Transverse colon (tissue), 4 donors: ENCODE measurements at regions not wholly inside any gene's neighbourhood (a gene's known extent, or its start where the extent isn't known, plus 50 kb on each side); places are given as distances from the start of the nearest gene placed in this dataset.

ENCODE experiments used
- DNase-seq: peaks from one replicate; pipeline ENCODE4 v3.0.0-alpha.2; 2019
- H3K27ac ChIP-seq, 4 donors: fragments of 200-600 bp; sonication (generic); 2 replicates each; pipeline ENCODE4 v1.5.1; 2016 to 2018; ENCODE audit warnings: inconsistent platforms in 4 of 4
- H3K27me3 ChIP-seq: fragments of 200-600 bp; sonication (generic); 2 replicates; pipeline ENCODE4 v1.5.1; 2017; ENCODE audit warnings: inconsistent platforms
- H3K36me3 ChIP-seq, 4 donors: fragments of 200-600 bp; sonication (generic); 2 replicates each; pipeline ENCODE4 v1.5.1; 2017 to 2019; ENCODE audit warnings: inconsistent platforms in 4 of 4
- H3K4me1 ChIP-seq, 4 donors: fragments of 200-600 bp; sonication (generic); 2 replicates each; pipeline ENCODE4 v1.5.1; 2017 to 2020; ENCODE audit warnings: inconsistent platforms in 4 of 4
- H3K4me3 ChIP-seq, 4 donors: fragments of 200-600 bp; sonication (generic); 1 replicate in 1 of 4; 2 replicates in 3 of 4; pipeline versions ENCODE4 v1.5.1 to v1.6.1; 2017 to 2019; ENCODE audit warnings: inconsistent platforms in 4 of 4
- H3K9me3 ChIP-seq, 2 donors: fragments of 200-600 bp; sonication (generic); 2 replicates each; pipeline ENCODE4 v1.5.1; 2017 to 2019; ENCODE audit warnings: inconsistent platforms in 2 of 2
- EP300 ChIP-seq: sonication (generic); formaldehyde crosslinking; IDR thresholded peaks from one replicate; pipeline ENCODE4 v1.6.1; 2017; ENCODE audit warnings: antibody characterized with exemption, low read depth
- POLR2A ChIP-seq: fragments of 450-650 bp; IDR thresholded peaks from one replicate; pipeline ENCODE4 v1.6.1; 2016; ENCODE audit warnings: antibody characterized with exemption, mild to moderate bottlenecking, moderate library complexity
- POLR2AphosphoS5 ChIP-seq, 3 donors: sonication (generic); formaldehyde crosslinking; IDR thresholded peaks; one replicate each; pipeline ENCODE4 v1.6.1; 2016; ENCODE audit warnings: antibody characterized with exemption in 3 of 3
- WGBS, 2 donors: methylation state at CpG; one replicate each; pipeline ENCODE4 v1.1.5; 2018; ENCODE audit warnings: low coverage in 1 of 2; 5-methylcytosine and 5-hydroxymethylcytosine counted together
- in situ Hi-C, 4 donors: fragments of 200-750 bp; cut with MboI; loops; one replicate each; pipeline versions ENCODE4 v1.15.0 to v1.15.1; 2017; ENCODE audit warnings: low sequenced_read_pairs in 3 of 4, low pct_ligation_motif_present in 1 of 4, low pct_unique_long_range_greater_than_20kb in 1 of 4
- intact Hi-C: fragments of 100-400 bp; cut with DNase I; formaldehyde crosslinking; loops from one replicate; pipeline ENCODE4 v1.15.1; 2023; ENCODE audit warnings: low total_unique reads
- TF ChIP-seq, protein P1 (sequence below), 5 experiments: fragments of 200-600 bp in 3 of 5; fragments of 450-650 bp in 2 of 5; sonication (generic) in 3 of 5; IDR thresholded peaks; 1 replicate in 2 of 5; 2 replicates in 3 of 5; pipeline ENCODE4 v1.5.1; 2016 to 2017; ENCODE audit warnings: antibody characterized with exemption in 5 of 5, inconsistent platforms in 3 of 5, mild to moderate bottlenecking in 2 of 5, moderate library complexity in 1 of 5

DNA sequence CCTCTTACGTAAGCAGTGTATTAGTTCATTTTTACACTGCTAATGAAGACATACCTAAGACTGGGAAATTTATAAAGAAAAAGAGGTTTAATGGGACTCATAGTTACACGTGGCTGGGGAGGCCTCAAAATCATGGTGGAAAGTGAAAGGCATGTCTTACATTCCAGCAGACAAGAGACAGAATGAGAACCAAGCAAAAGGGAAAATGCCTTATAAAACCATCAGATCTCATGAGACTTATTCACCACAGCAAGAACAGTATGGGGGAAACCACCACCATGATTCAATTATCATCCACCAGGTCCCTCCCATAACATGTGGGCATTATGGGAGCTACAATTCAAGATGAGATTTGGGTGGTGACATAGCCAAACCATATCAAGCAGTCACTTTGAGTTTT, 126.3 kb upstream of the CXCL12 start:
- no peaks in the 10 kb centered on the region for H3K36me3 ChIP-seq
- in situ Hi-C loops = no loop called here

DNA sequence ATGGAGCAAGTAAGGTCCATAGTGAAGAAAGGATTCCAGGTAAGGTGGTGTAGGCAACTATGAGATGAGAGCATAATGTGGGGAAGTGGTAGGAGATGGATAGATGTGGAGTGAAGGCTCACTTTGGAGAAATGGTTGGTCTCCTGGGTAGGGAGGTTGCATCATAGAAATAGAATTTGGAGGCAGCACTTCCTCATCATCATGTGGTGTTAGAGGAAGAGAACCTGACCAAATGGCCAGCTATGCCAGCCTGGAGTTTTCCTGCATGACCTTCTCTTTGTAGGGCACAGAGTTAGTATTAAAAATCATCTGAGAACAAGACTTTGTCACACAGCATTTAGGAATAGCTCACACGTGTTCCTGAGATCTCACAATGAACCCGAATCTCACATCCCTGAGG, 126.7 kb upstream of the CXCL12 start:
- 86% methylated on average over 2 of the region's 2 CpGs; no CpG with 5 or more reads in 1 of the 2 donors for WGBS, 2 donors
- no peak for DNase-seq
- in situ Hi-C loops = no loop called here

More for the DNA sequence above, 126.3 kb upstream of the CXCL12 start:
- Histone ChIP-seq H3K27ac (no peak overlapping the region), H3K27me3 (no peaks in the 10 kb centered on the region), H3K4me1 (peaks cover 0 to 6% (median 0%) of the 10 kb centered on the region in 4 donors), H3K9me3 (no peaks in the 10 kb centered on the region), H3K4me3 (no peak overlapping the region)
- WGBS, 2 donors = 78 to 80% methylated on average over 2 of the region's 2 CpGs
- intact Hi-C loops = no loop called here
- DNase-seq = no peak
- TF ChIP-seq POLR2AphosphoS5 (IDR thresholded peaks at IDR 0.05) (no peak), EP300 (no peak), POLR2A (no peak)
- TF ChIP-seq, protein P1, sequence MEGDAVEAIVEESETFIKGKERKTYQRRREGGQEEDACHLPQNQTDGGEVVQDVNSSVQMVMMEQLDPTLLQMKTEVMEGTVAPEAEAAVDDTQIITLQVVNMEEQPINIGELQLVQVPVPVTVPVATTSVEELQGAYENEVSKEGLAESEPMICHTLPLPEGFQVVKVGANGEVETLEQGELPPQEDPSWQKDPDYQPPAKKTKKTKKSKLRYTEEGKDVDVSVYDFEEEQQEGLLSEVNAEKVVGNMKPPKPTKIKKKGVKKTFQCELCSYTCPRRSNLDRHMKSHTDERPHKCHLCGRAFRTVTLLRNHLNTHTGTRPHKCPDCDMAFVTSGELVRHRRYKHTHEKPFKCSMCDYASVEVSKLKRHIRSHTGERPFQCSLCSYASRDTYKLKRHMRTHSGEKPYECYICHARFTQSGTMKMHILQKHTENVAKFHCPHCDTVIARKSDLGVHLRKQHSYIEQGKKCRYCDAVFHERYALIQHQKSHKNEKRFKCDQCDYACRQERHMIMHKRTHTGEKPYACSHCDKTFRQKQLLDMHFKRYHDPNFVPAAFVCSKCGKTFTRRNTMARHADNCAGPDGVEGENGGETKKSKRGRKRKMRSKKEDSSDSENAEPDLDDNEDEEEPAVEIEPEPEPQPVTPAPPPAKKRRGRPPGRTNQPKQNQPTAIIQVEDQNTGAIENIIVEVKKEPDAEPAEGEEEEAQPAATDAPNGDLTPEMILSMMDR (IDR thresholded peaks at IDR 0.05) = no peak

DNA sequence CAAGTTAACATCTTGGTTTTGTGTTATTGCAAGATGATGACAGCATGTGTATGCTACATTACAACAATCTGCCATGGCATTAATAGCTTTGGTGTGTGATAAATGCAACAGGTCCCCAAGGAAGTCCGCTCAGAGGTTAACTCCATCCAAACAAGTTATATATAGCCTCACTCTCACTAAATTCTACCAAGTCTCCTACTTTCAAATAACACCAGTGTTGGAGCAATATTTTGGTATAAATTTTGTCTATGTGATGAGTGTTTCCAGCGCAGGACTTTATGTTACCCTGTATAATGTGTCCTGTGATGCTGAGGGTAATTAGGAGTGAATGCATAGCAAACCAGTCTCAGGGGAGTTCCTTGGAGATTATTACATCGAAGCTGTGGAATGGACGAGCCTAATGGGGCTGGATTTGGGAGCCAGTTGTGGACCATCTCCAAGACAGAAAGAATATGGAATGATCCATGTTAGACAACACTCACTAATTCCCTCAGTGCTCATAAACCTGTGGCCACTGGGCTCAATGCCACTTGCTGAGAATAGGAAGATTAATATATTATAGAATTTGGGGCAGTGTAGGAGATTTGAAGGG, 127.6 kb upstream of the CXCL12 start:
- Histone ChIP-seq H3K36me3 (no peaks in the 10 kb centered on the region), H3K9me3 (no peaks in the 10 kb centered on the region), H3K27me3 (no peaks in the 10 kb centered on the region), H3K4me3 (no peak overlapping the region), H3K27ac (no peak overlapping the region), H3K4me1 (peaks cover 0 to 6% (median 0%) of the 10 kb centered on the region in 4 donors)
- in situ Hi-C loops (no loop called here), intact Hi-C loops (no loop called here)
- DNase-seq = no peak
- TF ChIP-seq POLR2A (no peak), POLR2AphosphoS5 (IDR thresholded peaks at IDR 0.05) (no peak), EP300 (no peak)
- TF ChIP-seq, protein P1 (IDR thresholded peaks at IDR 0.05) = no peak
- WGBS, 2 donors = 67 to 73% methylated on average over 1 to 4 of the region's 4 CpGs

More for the DNA sequence above, 126.7 kb upstream of the CXCL12 start:
- intact Hi-C loops = no loop called here
- no peaks in the 10 kb centered on the region for H3K9me3 ChIP-seq
- TF ChIP-seq EP300 (no peak), POLR2AphosphoS5 (IDR thresholded peaks at IDR 0.05) (no peak), POLR2A (no peak)
- TF ChIP-seq, protein P1 (IDR thresholded peaks at IDR 0.05) = no peak
- H3K27me3 ChIP-seq = no peaks in the 10 kb centered on the region
- H3K4me3 ChIP-seq = no peak overlapping the region
- no peaks in the 10 kb centered on the region for H3K36me3 ChIP-seq
- H3K27ac ChIP-seq = no peak overlapping the region
- H3K4me1 ChIP-seq = peaks cover 0 to 6% (median 0%) of the 10 kb centered on the region in 4 donors

DNA sequence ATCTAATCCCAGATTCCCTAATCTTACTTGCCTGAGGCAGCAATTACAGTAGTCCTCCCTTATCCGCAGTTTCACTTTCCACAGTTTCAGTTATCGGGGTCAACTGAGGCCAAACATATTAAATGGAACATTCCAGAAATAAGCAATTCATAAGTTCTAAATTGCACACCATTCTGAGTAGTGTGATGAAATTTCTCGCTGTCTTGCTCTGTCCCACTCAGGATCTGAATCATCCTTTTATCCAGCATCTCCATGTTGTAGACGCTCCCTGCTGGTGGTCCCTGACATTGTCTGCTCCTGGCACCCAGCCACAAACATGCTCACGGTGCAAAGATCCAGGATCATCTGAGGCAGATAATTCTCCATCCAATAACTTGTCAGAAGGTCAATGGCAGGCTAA, 128.7 kb upstream of the CXCL12 start:
- 64% methylated on average over 5 of the region's 5 CpGs for WGBS, 2 donors
- Histone ChIP-seq H3K9me3 (no peaks in the 10 kb centered on the region), H3K36me3 (no peaks in the 10 kb centered on the region), H3K27ac (no peak overlapping the region), H3K4me1 (peaks cover 0 to 6% (median 0%) of the 10 kb centered on the region in 4 donors), H3K4me3 (no peak overlapping the region), H3K27me3 (no peaks in the 10 kb centered on the region)
- no peak for TF ChIP-seq POLR2A
- TF ChIP-seq POLR2AphosphoS5 (IDR thresholded peaks at IDR 0.05) = no peak
- TF ChIP-seq, protein P1 (IDR thresholded peaks at IDR 0.05) = no peak
- TF ChIP-seq EP300 = no peak
- intact Hi-C loops = no loop called here
- in situ Hi-C loops = no loop called here
- no peak for DNase-seq
